NCI-H345 treated with DMSO at 0.1 percent for 48 hours (cell line): ENCODE measurements at regions not wholly inside any gene's neighbourhood (a gene's known extent, or its start where the extent isn't known, plus 50 kb on each side); places are given as distances from the start of the nearest gene placed in this dataset.

Source experiments
- DNase-seq: peaks from one replicate; lab custom pipeline; 2025; ENCODE audit not compliant: unreplicated experiment; lab: John Stamatoyannopoulos, UW

DNA sequence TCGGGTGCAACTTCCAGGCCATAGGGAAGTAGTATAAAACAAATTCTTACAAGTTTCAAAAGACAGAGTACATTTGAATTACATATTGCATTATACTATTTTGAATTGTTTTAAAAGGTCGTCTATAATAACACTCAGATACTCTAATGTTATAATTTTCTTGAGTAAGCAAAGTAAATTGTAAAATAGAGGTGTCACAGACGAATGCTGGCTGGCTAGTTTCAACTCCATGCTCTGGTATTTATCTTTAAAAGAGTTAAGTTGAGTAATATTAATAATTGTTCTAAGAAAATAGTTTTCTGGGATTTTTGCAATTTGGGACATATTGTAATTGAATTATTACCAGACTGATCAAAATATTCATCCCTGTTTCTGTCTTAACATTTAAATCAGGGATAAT lies 764.9 kb downstream of the TECRL start:
- no peak for DNase-seq

DNA sequence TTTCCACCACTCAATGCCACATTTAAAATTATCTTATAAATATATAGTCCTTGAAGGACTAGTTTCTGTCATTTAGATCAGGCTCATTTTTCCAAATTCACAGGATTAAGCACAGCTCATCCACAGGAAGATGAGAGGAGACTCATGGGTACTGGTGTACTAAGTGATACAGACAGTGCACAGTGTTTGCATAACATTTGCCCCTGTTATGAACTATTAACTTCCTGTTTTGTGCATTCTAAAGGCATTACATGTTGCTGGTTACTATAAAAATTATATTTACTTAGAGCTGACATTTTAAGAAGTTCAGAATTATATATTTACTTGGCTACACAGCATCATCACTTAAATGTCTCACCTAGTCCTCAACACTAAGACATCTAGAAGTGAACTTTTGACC lies 772.0 kb downstream of the TECRL start:
- DNase-seq: no peak

DNA sequence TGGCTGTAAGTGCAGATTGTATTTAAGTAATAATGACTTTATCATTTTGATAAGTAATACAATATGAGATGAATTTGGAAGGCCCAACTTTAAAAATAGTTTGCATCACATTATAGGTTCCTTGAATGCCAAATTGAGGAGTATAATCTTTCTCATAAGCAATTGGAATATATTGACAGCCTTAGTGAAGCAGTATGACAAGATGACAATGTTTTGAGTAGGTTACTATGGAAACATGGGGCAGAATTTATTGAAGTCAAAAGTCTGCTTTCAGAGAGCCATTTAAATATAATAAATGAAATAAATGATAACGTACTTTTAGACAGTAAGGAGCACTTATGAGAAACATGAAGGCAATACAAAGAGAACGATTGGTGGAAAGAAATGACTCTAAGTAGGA lies 776.4 kb downstream of the TECRL start:
- DNase-seq: no peak

DNA sequence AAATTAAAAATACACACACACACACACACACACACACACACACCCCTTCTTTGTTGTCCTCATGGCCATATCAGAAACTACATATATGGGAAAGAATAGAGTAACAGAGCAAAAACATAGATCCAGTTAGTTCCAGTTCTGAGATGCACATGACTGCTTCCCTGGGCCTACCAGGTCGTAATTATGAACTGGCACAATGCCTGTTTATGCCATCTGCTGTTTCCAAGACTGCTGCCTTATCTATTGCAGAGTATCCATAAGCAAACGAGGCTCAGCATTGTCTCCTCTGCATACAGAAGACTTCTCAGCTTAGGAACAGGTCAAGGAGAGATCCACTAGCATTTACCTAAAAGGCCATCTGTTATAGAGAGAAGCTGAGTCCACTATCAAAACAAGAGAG lies 789.0 kb downstream of the TECRL start:
- DNase-seq: peak; percentile 6

DNA sequence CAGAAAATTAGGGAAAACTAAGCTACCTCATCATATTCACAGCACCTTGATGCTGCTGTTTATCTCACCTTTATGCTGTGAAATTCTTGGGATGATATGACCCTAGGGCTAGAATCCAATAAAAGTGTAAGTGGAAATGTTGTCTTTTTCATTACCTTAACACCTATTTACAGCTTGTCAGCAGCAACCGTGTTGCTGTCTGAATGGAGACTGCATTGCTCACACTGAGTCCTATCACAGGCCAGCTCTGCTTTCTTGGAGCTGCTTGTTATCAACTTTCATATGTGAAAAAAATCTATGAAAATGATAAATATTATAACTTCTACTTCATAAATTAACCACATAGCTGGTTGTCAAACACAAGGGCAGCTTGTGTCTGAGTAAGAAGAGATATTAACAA lies 789.5 kb downstream of the TECRL start:
- no peak for DNase-seq

DNA sequence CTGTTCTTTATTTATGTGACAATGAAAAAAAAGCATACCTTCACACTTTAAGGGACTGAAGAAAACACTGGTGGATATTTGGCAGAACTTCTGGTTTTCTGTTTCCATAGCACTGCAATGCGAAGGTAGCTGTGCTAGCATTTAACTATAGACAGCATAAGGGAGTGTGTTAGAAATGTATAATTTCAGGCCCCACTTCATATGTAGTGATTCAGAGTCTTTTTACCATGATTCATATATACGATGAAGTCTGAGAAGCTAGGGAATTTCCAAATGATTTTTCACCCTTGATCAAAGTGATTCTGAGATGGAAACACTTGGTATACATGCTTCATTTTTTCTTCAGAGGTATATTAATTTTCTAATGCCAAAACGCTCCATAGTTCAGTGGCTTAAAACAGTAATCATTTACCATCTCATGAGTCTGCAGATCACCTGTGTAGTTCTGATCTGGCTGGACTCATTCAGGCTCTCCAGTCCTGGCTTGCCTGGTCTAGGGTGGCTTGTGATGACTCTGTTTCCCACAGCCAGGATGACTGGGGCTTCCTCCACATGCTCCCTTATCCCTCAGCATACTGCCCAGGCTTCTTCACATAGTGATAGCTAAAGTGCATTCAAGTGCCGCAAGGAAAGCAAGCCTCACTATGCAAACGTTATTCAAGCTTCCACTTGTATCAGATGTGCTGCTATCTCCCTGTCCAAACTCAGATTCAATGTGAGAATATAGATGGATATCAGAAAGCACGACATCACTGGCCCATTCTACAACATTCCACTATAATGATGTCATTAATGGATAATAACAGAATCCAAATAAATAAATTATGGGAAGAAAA lies 790.1 kb downstream of the TECRL start:
- DNase-seq: no peak

DNA sequence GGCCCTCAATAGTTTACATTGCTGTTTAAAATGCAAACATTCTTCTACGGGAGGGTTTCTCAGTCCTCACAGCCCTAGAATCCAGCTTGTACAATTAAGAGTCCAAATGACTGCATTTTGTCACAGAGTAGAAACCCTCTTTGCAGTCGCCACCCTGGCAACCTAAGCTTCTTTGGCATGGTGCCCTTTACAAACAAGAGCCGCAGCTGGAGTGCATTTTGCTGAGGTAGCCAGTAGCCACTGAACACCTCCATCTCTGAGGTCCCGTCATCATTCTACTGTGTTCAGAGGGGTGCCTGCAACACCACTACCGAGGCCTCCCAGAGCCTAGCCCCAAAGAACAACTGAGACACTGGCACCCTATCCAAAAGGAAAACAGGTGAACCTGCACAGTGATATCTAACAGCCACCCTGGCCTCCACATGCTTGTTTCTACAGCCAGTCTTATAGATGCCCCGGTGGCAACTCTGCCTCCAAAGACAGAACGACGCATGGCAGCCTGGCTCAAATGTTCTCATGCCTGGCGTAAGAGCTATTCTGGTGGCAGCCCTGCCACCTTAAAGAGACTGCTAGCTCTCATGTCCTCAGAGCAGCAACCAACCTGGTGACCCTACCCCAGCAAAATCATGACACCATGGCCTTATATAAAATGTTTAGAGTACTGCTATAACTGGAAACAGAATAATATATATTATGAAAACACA lies 801.9 kb downstream of the TECRL start:
- DNase-seq: peak; percentile 23

DNA sequence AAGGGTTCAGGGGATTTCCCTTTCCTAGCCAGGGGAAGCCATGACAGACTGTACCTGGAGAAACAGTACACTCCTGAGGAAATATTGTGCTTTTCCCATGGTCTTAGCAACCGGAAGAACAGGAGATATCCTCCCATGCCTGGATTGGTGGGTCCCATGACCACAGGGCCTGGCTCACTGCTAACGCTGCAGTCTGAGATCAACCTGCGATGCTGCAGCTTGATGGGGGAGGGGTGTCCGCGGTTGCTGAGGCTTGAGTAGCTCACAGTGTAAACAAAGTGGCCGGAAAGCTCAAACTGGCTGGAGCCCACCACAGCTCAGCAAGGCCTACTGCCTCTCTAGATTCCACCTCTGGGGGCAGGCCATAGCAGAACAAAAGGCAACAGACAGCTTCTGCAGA lies 819.5 kb downstream of the TECRL start:
- no peak for DNase-seq

DNA sequence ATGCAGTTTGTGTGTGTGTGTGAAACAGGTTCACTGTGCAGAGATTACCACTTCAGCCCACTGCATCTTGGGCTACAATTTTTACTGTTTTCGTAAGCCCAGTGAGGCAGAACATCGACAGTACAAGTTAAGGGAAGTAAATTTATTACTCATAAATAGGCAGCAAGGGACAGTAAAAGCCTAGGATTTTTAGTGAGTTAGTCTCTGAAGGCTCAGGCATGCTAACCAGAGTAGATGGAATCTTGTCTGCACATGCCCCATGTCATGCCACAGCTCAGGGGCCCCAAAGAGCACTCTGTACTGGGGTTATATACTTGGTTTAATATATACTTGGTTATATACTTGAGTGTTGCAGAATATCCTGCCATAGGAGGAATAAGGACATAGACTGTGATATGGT lies 825.7 kb downstream of the TECRL start:
- no peak for DNase-seq

DNA sequence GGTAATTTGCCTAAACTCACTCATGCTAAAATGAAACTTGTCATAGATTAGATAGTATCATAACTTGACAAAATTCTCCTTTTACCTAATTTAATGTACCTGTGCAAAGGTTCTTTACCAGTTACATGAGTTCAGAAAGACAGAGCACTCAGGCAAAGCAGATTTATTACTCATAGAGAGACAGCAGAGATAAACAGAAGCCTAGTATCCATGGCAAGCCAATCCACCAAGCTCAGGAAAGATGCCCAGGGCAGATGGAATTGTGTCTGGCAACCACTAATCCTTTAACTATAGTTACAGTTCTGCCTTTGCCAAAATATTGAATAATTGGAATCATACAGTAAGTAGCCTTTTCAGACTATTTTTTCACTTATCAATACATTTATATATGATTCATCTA lies 826.2 kb downstream of the TECRL start:
- DNase-seq: no peak

DNA sequence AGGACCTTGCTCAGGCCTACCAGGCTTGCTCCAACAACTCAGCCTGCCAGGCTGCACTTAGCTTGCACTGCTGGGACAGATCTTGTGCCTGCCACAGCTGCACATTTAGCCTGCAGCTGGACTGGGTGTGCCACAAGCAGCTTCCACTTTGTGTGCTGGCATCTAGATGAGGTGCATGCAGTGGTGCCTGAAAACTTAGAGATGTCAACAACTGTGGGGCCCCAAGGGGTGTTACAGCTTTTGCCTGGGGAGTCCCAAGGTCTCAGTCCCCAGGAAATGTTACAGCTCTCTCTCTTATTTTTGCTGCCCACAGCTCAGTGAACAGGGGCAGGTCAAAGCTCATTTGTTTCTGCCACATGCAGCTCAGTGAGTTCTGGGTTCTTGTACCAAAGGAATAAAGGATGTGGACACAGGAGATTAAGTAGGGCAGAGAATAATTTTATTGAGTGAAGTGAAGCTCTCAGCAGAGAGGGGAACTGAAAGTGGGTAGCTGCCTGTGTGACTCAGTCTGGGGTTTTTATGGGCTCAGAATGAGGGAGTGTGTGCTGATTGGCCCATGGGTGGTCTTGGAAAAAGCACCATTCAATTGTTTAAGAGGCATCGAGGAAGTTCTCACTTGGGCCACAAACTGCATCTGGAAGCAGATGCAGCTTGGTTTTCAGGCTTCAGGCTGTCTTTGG lies 828.3 kb downstream of the TECRL start:
- no peak for DNase-seq

DNA sequence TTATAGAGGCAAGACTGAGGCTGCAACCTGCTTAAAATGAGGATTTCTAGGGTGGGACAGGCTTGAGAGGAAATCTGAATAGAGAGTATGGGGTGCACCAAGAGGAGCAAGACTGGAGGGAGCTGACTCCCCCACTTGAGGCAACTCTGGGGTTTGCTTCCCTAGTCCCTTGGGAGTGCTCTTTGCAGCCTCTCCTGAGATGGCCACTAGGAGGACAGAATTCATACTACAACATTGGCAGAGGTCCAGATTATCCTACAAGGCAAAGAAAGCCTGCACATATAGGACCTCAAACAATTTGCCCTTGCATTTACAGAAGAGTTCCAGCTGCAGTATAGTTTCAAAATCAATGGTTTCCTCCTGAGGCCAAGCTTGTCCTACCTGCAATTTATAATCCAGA lies 830.9 kb downstream of the TECRL start:
- no peak for DNase-seq

DNA sequence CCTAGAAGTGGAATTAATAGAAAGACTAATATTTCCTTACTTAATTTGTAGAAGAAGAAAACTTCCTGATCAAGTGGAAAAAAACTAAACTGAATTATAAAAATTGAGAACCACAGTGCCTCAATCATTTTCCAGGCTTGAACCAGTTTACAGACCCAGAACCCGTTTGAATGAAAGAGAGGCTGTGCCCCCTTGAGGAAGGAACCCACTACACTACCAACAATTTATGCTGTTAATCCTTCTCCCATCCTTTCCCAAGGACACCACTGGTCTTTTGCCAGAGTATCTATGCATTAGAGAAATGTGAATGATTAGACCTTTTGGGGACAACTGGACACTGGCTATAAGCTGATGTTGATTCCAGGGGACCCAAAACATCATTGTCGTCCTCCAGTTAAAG lies 842.6 kb downstream of the TECRL start:
- DNase-seq: no peak

DNA sequence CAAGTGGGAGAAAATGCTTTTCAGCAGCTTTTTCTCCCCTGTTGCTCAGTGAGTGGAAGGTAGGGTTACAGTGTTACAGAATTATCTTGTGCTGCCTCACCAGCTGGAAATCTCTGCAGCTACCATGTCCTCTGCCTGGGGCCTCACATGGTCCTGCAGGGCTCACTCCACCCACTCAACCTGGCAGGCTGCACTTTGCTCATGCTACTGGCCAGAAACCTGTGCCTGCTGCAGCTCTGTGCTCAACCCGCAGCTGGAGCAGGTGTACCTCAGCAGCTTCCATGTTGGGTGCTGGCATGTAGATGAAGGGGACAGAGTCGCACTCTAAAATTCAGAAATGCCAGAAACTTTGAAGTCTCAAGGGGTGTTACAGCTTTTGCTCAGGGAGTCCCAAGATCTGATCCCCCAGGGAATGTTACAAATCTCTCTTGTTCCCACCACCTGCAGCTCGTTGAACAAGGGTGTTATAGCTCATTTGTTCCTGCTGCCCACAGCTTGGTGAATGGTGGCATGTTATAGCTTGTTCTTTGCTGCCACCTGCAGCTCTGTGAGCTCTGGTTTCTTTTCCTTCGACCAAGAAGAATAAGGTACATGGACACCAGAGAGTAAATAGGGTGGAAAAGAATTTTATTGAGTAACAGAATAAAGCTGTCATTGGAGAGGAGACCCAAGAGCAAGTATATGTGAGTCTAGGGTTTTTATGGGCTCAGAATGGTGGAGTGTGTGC lies 845.8 kb downstream of the TECRL start:
- DNase-seq: peak; percentile 2

DNA sequence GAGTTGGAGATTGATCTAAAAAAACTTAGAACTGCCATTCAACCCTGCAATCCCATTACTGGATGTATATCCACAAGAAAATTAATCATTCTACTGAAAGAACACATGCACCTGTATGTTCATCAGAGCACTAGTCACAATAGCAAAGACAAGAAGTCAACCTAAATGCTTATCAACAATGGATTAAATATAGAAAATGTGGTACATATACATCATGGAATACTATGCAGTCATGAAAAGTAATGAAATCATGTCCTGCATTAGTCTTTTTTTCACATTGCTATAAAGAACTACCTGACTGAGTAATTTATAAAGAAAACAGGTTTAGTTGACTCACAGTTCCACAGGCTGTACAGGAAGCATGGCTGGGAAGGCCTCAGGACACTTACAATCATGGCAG lies 850.5 kb downstream of the TECRL start:
- no peak for DNase-seq

DNA sequence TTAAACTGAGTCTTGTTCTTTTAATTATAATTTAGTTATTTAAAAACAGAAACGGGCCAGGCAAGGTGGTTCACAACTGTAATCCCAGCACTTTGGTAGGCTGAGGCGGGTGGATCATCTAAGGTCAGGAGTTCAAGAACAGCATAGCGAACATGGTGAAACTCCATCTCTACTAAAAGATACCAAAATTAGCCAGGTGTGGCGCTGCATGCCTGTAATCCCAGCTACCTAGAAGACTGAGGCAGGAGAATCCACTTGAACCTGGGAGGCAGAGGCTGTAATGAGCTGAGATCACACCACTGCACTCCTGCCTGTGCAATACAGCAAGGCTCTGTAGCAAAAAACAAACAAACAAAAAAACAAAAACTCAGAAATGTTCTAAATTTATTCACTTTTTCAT lies 852.9 kb downstream of the TECRL start:
- DNase-seq: no peak

DNA sequence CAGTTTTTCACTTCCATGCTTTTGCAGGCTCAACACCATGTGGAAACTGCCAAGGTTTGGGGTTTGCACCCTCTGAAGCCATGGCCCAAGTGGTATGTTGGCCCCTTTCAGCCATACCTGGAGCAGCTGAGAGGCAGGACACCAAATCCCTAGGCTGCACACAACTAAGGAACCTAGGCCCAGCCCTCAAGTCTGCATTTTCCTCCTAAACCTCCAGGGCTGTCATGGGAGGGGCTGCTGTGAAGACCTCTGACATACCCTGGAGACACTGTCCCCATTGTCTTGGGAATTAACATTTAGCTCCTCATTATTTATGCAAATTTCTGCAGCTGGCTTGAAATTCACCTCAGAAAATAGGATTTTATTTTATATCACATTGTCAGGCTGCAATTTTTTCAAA lies 856.1 kb downstream of the TECRL start:
- DNase-seq: no peak

DNA sequence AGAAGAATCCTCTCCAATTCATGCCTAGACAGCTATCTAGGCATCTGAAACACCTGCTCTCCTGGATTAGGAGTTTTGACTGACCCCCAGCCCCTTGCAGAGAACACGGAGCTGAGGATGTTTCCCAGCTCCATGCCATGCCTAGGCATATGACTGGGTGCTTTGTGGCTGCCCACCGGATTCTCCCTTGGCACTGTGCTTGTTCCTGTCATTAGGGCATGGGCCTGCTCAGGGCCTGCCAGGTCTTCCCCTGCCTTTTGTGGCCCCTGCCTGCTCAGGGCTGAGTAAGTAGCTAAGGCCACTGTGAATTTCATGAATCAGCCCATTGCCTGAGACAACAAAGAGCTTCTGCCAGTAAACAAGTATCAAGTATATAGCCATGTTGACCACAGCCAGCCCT lies 867.4 kb downstream of the TECRL start:
- DNase-seq: no peak

DNA sequence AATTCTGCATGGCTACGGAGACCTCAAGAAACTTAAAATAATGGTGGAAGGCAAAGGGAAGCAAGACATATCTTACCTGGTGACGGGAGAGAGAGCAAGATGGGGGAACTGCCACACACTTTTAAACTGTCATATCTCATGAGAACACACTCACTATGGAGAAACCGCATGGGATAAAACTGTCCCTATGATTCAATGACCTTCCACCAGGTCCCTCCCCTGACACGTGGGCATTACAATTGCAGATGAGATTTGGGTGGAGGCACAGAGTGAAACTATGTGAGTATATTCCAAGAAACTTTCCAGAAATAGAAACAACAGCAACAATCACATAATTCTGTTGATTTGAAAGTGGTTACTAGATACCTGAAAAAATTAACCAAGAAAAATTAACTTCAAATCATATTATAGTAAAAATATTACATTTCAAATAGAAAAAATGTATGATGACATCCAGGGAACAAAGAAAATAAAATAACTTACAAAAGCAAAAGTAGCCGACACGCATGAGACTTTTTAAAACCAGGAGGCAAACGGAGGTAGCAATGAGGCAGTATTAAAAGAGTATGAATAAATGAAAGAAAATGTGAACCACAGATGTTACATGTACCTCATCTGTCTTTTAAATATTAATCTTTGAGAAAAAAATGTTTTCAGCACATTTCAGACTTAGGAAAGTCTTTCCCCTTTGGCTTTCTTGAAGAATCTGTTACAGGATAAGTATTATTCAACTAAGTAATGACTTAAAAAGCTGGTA lies 879.5 kb downstream of the TECRL start:
- DNase-seq: no peak

DNA sequence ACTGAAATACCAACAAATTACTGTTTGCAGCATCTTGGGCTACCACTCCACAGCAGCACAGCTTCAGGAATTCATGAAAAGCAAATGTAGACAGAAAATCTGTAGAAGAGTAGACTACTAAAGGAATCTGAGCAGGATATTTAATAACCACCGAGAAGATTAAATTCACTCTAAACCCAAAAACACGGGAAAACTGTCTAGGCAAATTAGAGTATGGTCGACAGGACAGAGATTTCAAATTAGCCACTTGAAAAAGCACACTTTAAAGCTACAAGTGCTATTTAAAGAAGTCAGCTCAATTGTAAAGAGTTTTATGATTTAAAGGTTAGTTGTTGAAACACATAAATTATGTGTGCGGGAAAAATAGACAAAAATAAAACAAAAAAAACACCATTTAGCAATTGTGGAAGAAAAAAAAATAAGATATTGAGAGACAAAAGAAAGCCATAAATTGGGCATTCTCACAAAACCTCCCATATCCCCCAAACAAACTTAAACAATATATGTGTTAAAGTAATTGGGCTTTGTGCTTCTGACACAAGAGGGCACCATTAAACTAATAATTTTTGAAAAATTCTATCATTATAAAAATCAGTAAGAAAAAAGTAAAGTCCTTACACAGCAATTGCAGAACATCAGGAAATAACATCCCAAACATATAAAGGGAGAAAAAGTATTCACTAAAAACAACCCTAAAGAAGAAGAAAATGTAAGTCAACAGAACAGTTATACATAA lies 880.8 kb downstream of the TECRL start:
- peak; percentile 8 for DNase-seq
